Osteoblast (primary cell): ENCODE measurements at regions not wholly inside any gene's neighbourhood (a gene's known extent, or its start where the extent isn't known, plus 50 kb on each side); places are given as distances from the start of the nearest gene placed in this dataset.

Source experiments
- DNase-seq: peaks from one replicate; pipeline ENCODE4 v3.0.0; 2011; ENCODE audit warnings: low spot score, mixed read lengths; ENCODE audit not compliant: insufficient read length; ENCODE audit errors: missing footprints
- H2AFZ ChIP-seq: 2 replicates; pipeline ENCODE4 v1.6.0; 2011; ENCODE audit warnings: mild to moderate bottlenecking, low read length
- H3K27ac ChIP-seq: 2 replicates; pipeline ENCODE4 v1.5.1; 2011; ENCODE audit warnings: mild to moderate bottlenecking, low read depth, low read length, moderate library complexity
- H3K27me3 ChIP-seq: 2 replicates; pipeline ENCODE4 v1.6.0; 2012; ENCODE audit warnings: mild to moderate bottlenecking, control low read depth, inconsistent platforms, low read length, moderate library complexity; ENCODE audit not compliant: insufficient read depth
- H3K36me3 ChIP-seq: 2 replicates; pipeline ENCODE4 v1.5.1; 2011; ENCODE audit warnings: mild to moderate bottlenecking, low read length, control low read depth, moderate library complexity; ENCODE audit not compliant: insufficient read depth
- H3K4me1 ChIP-seq: 2 replicates; pipeline ENCODE4 v1.5.1; 2011; ENCODE audit warnings: mild to moderate bottlenecking, low read length, control low read depth, moderate library complexity; ENCODE audit not compliant: insufficient read depth
- H3K4me2 ChIP-seq: 2 replicates; pipeline ENCODE4 v1.6.0; 2011; ENCODE audit warnings: mild to moderate bottlenecking, low read length; ENCODE audit not compliant: insufficient read depth
- H3K4me3 ChIP-seq: fragments of 200-600 bp; sonication (generic); 3 replicates; pipeline ENCODE4 v1.5.1; 2012; ENCODE audit warnings: mild to moderate bottlenecking, low read length, inconsistent platforms; ENCODE audit not compliant: insufficient read depth
- H3K79me2 ChIP-seq: 2 replicates; pipeline ENCODE4 v1.6.0; 2012; ENCODE audit warnings: mild to moderate bottlenecking, low read length, control low read depth, inconsistent platforms; ENCODE audit not compliant: insufficient read depth
- H3K9me3 ChIP-seq: 2 replicates; pipeline ENCODE4 v1.5.1; 2011; ENCODE audit warnings: low read depth, low read length, control low read depth
- H4K20me1 ChIP-seq: 2 replicates; pipeline ENCODE4 v1.6.0; 2012; ENCODE audit warnings: mild to moderate bottlenecking, low read length, control low read depth; ENCODE audit not compliant: insufficient read depth
- TF ChIP-seq, protein P1 (sequence below): IDR thresholded peaks from 2 replicates; pipeline ENCODE4 v1.5.1; 2011; ENCODE audit warnings: mild to moderate bottlenecking, low read depth, low read length, moderate library complexity; ENCODE audit errors: extremely low read depth

DNA sequence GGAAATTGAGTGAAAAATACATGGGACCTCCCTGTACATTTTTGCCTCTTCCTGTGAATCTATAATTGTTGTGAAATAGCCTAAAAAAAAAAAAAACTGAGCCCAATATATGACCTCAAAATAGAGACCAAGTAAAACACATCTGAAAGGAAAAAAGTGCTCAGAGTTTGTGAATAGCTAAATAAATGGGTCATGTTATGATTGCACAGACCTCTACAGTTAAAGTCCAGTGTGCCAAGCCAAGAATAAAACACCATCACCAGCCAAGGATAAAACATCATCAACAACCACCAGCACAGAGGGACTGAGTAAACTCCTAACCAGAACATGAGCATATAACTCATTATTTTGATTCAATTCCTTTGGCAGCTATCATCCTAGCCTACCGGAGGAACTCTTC is 115.6 kb upstream of the AGTR1 start:
- no peaks in the 10 kb centered on the region for H3K36me3 ChIP-seq

GRCh38 chr3:148583793-148584192 is 113.9 kb upstream of the AGTR1 start:
- no peaks in the 10 kb centered on the region for H3K36me3 ChIP-seq
- TF ChIP-seq, protein P1, sequence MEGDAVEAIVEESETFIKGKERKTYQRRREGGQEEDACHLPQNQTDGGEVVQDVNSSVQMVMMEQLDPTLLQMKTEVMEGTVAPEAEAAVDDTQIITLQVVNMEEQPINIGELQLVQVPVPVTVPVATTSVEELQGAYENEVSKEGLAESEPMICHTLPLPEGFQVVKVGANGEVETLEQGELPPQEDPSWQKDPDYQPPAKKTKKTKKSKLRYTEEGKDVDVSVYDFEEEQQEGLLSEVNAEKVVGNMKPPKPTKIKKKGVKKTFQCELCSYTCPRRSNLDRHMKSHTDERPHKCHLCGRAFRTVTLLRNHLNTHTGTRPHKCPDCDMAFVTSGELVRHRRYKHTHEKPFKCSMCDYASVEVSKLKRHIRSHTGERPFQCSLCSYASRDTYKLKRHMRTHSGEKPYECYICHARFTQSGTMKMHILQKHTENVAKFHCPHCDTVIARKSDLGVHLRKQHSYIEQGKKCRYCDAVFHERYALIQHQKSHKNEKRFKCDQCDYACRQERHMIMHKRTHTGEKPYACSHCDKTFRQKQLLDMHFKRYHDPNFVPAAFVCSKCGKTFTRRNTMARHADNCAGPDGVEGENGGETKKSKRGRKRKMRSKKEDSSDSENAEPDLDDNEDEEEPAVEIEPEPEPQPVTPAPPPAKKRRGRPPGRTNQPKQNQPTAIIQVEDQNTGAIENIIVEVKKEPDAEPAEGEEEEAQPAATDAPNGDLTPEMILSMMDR, result no peak

More for the DNA sequence above, 115.6 kb upstream of the AGTR1 start:
- H3K27ac ChIP-seq, result no peak overlapping the region
- H3K4me3 ChIP-seq, result no peak overlapping the region
- no peaks in the 10 kb centered on the region for H3K79me2 ChIP-seq
- TF ChIP-seq, protein P1, result no peak
- H3K9me3 ChIP-seq, result no peaks in the 10 kb centered on the region
- no peak overlapping the region for H2AFZ ChIP-seq
- no peak overlapping the region for H3K4me2 ChIP-seq
- no peaks in the 10 kb centered on the region for H4K20me1 ChIP-seq
- H3K27me3 ChIP-seq, result no peaks in the 10 kb centered on the region
- H3K4me1 ChIP-seq, result no peaks in the 10 kb centered on the region
- no peak for DNase-seq

GRCh38 chr3:148584438-148584837 is 113.3 kb upstream of the AGTR1 start:
- no peaks in the 10 kb centered on the region for H3K79me2 ChIP-seq
- H3K27ac ChIP-seq, result no peak overlapping the region
- no peak overlapping the region for H2AFZ ChIP-seq
- no peaks in the 10 kb centered on the region for H3K27me3 ChIP-seq
- no peaks in the 10 kb centered on the region for H3K4me1 ChIP-seq
- H3K4me2 ChIP-seq, result no peak overlapping the region
- no peak overlapping the region for H3K4me3 ChIP-seq
- TF ChIP-seq, protein P1, result no peak
- H4K20me1 ChIP-seq, result no peaks in the 10 kb centered on the region
- DNase-seq, result no peak
- no peaks in the 10 kb centered on the region for H3K9me3 ChIP-seq
- no peaks in the 10 kb centered on the region for H3K36me3 ChIP-seq

More at GRCh38 chr3:148583793-148584192, 113.9 kb upstream of the AGTR1 start:
- H3K4me2 ChIP-seq, result no peak overlapping the region
- H3K9me3 ChIP-seq, result no peaks in the 10 kb centered on the region
- H3K4me3 ChIP-seq, result no peak overlapping the region
- no peaks in the 10 kb centered on the region for H3K79me2 ChIP-seq
- no peaks in the 10 kb centered on the region for H3K27me3 ChIP-seq
- no peak overlapping the region for H3K27ac ChIP-seq
- no peaks in the 10 kb centered on the region for H4K20me1 ChIP-seq
- H3K4me1 ChIP-seq, result no peaks in the 10 kb centered on the region
- DNase-seq, result no peak
- H2AFZ ChIP-seq, result no peak overlapping the region

DNA sequence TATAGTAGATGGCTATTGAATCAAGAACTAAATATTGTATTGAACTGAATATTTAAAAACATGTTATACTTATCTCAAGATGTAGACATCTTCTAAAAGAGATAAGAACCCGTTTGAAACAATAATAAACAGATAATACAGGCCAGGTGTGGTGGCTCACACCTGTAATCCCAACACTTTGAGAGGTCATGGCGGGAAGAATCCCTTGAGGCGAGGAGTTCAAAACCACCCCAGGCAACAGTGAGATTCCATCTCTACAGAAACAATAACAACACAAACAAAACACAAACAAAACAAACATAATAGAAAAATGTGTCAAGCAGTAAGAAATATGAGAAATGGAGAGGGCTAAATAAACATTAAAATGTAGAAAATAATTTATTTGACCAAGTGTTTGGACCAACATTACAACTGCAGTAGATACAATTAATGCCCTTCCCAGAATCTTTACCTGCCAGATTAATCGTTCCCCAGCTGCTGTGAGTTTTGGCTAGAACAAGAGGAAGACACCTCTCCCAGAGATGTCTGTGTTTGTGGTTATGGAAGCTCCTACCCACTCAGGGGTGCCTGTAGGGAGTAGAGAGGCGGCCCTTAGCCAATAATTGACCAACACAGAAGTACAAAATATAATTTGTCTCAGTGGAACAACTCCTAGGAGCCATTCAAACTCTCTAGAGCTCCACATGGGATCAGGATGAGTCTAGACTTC is 111.9 kb upstream of the AGTR1 start:
- no peaks in the 10 kb centered on the region for H3K36me3 ChIP-seq
- H2AFZ ChIP-seq, result peak overlapping the region; percentile 28
- H3K9me3 ChIP-seq, result no peaks in the 10 kb centered on the region
- H3K4me1 ChIP-seq, result no peaks in the 10 kb centered on the region
- H3K4me2 ChIP-seq, result no peak overlapping the region
- no peak for DNase-seq
- no peak overlapping the region for H3K4me3 ChIP-seq
- no peak overlapping the region for H3K27ac ChIP-seq
- H3K27me3 ChIP-seq, result no peaks in the 10 kb centered on the region
- TF ChIP-seq, protein P1, result no peak
- no peaks in the 10 kb centered on the region for H4K20me1 ChIP-seq
- no peaks in the 10 kb centered on the region for H3K79me2 ChIP-seq
